Gastrocnemius medialis (tissue), 4 donors: ENCODE measurements at regions not wholly inside any gene's neighbourhood (a gene's known extent, or its start where the extent isn't known, plus 50 kb on each side); places are given as distances from the start of the nearest gene placed in this dataset.

ENCODE experiments used
- POLR2A ChIP-seq, 2 donors: fragments of 450-650 bp; IDR thresholded peaks; one replicate each; pipeline ENCODE4 v1.6.1; 2017; ENCODE audit warnings: antibody characterized with exemption in 2 of 2, mild to moderate bottlenecking in 2 of 2, moderate library complexity in 2 of 2
- TF ChIP-seq, protein P1 (sequence below), 5 experiments: fragments of 450-650 bp in 3 of 5; fragments of 200-600 bp in 2 of 5; sonication (generic) in 2 of 5; IDR thresholded peaks in 4 of 5; conservative IDR thresholded peaks in 1 of 5; 1 replicate in 4 of 5; 2 replicates in 1 of 5; pipeline ENCODE4 v1.5.1; 2016 to 2019; ENCODE audit warnings: antibody characterized with exemption in 5 of 5, mild to moderate bottlenecking in 3 of 5, moderate library complexity in 3 of 5

DNA sequence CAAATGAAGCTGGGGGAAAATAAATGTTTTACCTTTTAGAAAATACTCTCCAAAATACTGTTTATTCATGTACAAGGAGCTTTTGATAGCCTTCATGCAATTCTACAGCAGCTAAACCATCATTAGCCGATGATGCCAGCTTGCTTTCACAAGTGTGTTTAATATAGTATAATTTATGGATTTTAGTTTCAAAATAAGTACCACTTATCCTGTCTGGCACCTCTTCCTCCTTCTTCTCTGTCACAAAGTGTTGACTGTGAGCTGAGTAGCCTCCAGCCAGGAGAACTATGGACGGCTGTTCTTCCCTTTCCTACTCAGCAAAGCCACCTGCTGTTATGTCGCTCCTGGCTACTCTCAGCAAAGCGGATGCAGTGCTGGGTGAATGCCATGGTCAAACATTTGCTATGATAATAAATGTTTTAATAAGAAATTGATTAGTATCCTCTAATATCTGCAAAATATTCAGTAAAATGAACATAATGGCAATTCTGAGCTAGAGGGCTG lies 238.2 kb downstream of the LIG4 start:
- TF ChIP-seq, protein P1, sequence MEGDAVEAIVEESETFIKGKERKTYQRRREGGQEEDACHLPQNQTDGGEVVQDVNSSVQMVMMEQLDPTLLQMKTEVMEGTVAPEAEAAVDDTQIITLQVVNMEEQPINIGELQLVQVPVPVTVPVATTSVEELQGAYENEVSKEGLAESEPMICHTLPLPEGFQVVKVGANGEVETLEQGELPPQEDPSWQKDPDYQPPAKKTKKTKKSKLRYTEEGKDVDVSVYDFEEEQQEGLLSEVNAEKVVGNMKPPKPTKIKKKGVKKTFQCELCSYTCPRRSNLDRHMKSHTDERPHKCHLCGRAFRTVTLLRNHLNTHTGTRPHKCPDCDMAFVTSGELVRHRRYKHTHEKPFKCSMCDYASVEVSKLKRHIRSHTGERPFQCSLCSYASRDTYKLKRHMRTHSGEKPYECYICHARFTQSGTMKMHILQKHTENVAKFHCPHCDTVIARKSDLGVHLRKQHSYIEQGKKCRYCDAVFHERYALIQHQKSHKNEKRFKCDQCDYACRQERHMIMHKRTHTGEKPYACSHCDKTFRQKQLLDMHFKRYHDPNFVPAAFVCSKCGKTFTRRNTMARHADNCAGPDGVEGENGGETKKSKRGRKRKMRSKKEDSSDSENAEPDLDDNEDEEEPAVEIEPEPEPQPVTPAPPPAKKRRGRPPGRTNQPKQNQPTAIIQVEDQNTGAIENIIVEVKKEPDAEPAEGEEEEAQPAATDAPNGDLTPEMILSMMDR (IDR thresholded peaks at IDR 0.05 in 4 of 5, conservative IDR thresholded peaks at IDR 0.05 in 1 of 5) = no peak
- no peak for TF ChIP-seq POLR2A (IDR thresholded peaks at IDR 0.05)
